ENCODE measurements at regions not wholly inside any gene's neighbourhood (a gene's known extent, or its start where the extent isn't known, plus 50 kb on each side); places are given as distances from the start of the nearest gene placed in this dataset.
"Not testable (repeated sequence)": the region's sequence is repeated elsewhere in the genome, so short reads cannot be mapped to it uniquely, and the experiment has no call there.

DNA sequence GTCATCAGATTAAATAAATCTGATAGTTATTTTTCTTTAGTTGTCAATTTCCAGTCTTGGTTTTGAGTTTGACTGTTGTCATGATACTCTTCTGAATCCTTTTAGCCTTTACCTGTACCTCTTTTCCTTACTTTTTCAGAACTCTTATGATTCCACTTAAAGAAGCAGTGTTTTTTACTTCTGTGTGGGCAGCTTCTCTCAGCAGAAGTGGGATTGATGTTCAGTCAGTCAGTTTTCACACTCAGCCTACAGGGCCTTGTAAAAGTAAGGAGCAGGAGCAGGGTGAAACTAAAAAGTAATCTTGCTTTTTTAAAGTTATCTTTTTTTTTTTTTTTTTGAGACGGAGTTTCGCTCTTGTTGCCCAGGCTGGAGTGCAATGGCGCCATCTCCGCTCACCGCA is 75.1 kb downstream of the HAUS1 start:
- no peak for DNase-seq

DNA sequence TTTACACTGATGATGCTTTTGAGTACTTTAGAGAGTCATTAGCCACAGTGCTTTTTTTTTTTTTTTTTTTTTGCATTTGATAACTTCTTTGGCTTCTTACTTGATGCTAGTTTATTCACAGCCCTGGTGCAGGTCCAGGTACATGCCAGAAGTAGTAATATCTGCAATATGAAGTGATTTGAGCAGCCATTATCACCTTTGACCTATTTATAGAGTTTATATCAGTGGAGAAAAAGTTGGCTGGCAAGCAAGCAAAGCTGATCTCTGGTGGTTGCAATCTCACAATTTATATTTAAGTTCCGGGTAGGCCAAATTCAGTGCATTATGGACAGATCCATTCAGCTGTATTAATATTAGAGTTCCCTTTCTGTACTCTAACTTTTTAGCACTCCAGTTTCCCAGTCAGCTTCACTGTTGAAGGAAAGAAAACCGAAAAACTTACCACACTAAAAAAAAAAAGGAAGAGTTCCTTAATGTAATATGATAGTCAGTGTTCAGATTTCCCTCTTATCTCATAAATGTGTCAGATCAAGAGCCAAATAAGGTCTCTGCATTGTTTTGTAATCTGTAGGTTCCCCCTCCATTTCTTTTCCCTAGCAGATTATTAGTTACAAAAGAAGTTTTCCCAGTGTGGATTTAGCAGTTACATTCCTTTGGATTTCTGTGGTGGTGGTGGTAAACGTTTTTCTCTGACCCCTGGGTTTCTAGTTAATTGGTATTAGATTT is 78.6 kb downstream of the HAUS1 start:
- no peak for DNase-seq

DNA sequence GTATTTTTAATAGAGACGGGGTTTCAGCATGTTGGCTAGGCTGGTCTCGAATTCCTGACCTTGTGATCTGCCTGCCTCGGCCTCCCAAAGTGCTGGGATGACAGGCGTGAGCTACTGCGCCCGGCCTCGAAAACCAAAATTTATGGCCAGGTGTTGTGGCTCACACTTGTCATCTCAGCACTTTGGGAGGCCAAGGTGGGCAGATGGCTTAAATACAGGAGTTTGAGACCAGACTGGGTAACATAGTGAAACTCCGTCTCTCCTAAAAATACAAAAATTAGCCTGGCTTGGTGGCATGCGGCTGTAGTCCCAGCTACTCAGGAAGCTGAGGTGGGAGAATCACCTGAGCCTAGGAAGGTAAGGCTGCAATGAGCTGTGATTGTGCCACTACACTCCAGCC is 80.1 kb downstream of the HAUS1 start:
- not testable (repeated sequence) for DNase-seq

DNA sequence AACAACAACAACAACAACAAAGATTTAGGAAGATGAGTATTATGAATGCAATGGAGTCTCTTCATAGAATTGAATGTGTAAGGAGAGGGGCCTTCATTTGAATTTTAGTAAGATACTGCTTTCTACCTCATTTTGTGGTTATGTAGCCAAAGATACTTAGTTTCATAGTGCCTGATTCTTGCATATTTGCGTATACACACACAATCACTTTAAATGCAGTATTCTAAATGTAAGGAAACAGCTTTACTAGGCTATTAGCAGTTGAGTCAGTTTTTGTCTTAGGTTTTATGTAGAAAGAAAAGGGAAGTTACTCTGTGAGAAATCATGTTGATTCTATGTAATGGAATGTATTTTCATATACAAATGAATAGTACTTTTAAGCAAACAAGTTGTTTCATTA is 80.5 kb downstream of the HAUS1 start:
- DNase-seq, result no peak

DNA sequence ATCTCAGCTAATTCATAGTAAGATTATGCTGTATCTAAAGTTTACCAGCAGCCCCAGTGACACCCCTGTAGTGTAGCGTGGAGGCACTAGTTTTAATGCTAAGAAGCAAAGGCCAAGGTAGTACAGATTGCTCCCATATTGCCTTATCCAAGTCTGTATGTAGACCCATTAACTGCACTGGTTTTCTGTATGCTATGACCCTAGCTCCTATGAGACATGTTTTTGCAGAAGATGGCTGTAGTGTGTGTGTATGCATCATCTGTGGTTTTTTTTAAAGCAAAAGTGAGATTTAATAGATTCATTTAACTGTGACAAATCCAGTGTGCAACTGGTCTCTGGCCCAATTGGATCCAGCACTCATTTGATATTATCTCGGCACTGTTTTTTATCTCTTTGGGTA is 86.5 kb downstream of the HAUS1 start:
- no peak for DNase-seq

DNA sequence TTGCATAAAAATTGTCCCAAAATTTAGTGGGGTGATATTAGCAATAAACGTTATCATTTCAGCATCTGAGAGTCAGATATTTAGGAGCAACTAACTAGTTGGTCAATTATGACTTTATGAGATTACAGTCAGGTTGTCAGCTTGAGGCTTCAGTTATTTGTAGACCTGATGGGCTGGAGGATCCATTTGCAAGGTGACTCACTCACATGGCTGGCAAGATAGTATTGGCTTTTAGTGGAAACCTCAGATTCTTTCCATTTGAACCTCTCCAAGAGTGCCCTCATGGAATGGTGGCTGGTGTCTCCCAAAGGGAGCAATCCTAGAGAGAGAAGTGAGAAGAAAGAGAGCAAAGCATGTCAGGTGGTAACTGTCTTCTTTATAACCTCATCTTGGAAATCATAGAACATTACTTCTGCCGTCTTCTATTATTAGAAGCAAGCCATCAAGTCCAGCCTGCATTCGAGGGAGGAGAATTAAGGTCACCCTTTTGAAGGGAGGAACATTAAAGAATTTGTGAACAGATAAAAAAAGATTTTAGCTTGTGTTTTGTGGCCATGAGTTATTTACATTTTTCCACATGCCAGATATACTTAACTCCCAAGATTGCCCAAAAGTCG is 92.5 kb downstream of the HAUS1 start:
- no peak for DNase-seq

DNA sequence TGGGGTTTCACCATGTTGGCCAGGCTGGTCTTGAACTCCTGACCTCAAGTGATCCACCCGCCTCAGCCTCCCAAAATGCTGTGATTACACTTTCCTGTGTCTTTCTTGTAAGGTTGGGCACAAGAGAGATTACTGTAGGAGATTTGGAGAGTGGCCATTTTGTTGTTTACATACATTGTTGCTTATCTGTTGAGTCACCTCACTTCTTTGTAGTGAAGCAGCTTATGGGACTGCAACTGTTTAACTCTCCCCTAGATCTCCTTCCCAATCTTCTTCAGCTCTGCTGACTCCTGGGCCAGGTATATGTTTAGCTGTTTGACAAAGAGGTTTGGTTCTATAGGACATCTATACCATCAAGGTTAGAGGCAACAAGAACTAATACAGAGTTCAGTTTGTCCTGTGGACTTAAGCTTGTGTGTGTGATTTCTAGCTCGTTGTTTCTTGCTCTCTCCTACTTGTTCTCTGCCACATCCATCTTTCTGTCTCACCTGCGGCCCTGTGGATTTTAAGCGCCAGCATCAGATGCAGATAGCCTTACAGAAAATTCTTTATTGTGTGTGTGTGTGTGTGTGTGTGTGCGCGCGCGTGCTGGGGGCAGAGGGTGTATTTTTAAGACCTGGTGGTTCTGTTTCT is 95.4 kb downstream of the HAUS1 start:
- no peak for DNase-seq

DNA sequence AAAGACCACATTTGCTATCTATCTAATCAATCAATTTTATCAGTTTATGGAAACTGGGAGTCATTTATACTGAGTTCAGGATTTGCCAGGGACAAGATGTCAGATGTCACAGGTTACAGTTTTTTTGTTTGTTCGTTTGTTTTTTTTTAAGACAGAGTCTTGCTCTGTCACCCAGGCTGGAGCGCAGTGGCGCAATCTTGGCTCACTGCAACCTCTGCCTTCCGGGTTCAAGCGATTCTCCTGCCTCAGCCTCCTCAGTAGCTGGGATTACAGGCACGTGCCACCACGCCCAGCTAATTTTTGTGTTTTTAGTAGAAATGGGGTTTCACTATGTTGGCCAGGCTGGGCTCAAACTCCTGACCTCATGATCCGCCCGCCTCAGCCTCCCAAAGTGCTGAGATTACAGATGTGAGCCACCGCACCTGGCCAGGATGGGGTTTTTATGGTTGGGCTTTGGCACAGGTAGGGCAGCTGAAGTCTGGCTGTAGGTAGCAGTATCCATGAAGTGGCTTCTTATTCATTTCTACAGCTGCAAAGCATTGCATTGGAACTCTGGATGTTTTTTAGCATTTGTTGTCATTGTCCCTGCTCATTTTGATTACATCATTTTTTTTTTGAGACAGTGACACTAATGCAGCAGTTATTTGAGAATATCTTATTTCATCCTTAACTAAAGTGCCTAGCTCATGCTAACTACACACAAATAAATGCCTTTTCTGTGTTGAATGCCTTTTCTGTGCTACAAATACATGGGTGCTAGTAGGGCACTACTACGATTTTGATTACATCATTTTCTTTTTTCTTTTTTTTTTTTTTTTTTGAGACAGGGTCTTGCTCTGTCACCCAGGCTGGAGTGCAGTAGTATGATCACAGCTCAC is 96.2 kb downstream of the HAUS1 start:
- not testable (repeated sequence) for DNase-seq

DNA sequence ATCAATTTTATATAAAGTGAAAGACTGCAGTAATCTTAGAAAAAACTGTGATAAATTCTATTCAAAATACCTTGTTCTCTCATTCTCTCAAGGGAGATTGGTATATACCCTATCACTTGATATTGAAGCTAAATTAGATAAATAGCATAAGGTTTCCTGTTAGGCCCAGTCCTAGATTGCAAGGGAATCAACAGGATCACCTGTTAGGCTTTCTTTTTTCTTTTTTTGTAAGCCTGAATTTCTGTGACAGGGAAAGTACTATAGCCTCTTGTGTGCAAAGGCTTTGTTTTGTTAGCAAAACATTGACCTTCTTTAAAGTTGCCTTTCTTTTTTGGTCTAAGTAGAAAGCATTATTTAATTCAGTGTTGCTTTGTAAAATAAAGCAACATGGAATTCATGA is 100.0 kb downstream of the HAUS1 start:
- DNase-seq, result no peak

DNA sequence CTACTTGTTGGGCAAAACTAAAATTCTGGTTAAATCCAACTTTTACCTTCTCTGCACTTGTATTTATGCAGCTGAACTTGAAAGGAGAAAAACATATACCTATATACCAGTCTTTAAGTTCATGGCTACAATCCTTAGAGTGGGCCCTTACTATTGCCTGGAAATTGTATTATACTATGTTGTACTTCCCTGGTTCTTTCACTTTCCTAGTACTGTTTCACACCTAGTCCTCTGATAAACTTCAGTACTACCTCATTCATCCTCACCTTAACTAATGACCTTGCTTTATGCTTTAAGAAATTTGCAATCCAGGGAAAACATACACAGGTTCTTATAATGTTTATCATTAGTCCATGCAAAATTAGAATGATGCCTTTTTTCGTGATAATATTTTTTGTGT is 103.8 kb downstream of the HAUS1 start:
- DNase-seq, result no peak

DNA sequence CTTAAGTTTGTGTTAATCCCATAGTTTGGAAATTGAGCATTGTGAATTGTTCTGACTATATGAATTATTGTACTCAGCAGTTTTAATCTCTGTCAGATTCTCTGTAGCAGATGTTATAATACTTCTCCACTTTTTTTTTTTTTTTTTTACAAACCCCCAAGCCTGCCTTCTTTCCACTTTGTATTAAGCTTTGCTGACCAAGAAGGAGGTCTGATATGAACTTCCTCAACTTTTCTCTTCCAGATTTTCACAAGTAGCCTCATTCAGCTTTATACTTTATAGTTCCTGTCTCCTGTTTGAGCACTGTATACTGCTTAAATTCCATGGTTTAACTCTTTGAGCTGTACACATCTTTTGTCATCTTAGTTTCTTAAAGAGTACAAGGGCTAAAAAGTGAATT is 105.0 kb downstream of the HAUS1 start:
- DNase-seq, result no peak

DNA sequence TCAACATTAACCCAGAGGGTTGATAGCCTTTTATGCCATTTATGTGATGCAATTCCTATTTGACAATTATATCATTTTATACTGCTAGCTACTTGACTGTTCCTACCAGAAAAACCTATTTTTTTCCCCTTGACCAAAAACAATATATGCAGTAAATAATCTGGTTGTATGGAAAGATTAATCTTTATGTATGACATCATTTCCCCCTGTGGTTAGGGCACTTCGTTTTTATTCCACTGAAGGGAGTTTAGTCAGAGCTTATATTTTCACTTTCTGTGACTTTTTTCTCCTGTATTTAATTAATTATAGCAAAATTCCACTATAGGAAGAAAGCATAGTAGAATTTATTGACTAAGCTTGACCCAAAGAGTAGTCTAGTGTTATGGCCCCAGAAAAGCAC is 107.6 kb downstream of the HAUS1 start:
- no peak for DNase-seq

DNA sequence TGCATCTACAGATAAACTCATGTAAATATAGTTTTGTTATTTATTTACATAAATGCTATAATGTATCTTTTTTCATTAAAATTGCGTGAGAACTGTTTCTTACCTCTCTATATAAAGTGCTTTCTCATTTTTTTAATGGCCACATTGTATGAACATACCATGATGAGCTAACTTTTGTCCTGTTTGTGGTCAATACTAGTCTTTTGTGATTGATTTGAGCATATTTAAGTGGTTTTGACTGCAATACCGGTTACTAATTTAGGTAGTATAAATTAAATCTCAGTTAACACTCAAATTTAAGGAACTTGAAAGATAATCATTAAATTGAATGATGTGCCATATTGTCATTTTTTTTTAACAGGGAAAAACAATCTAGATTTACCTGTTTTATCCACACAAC is 108.2 kb downstream of the HAUS1 start:
- DNase-seq, result no peak

DNA sequence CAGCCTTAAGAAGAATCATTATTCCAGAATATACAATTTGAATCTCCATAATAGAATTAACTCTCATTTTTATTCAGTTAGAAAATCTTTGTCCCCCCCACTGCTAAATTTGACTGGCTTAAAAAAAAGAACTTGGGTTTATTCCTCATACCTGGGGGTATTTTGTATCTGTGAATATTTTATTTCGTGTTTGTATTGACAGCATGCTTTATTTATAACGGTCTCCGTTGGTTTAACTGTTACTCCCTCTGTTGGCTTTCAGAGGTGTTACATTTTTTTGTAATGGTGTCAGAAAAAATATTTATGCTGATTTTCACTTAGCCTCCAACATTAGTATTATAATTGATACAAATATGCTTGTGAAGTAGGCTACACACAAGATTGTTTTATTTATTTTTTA is 109.1 kb downstream of the HAUS1 start:
- no peak for DNase-seq

DNA sequence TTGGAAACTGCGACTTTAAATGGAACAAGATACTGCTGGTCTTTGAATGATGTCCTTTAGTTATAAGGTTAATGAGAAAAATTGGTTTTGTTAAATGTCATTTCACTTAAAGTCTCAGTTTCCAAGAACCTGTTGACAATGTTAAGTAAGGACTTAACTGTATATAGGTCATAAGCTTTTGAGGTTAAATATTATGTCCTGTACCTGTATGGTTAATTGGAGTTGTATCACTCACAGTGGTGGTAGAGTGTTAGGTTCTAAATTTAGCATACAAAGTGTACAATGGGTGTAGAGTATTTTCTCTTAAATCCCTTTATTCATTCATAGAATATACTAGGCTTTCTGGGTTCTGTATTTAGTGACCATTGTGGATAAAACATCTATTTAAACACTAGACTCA is 110.2 kb downstream of the HAUS1 start:
- no peak for DNase-seq

DNA sequence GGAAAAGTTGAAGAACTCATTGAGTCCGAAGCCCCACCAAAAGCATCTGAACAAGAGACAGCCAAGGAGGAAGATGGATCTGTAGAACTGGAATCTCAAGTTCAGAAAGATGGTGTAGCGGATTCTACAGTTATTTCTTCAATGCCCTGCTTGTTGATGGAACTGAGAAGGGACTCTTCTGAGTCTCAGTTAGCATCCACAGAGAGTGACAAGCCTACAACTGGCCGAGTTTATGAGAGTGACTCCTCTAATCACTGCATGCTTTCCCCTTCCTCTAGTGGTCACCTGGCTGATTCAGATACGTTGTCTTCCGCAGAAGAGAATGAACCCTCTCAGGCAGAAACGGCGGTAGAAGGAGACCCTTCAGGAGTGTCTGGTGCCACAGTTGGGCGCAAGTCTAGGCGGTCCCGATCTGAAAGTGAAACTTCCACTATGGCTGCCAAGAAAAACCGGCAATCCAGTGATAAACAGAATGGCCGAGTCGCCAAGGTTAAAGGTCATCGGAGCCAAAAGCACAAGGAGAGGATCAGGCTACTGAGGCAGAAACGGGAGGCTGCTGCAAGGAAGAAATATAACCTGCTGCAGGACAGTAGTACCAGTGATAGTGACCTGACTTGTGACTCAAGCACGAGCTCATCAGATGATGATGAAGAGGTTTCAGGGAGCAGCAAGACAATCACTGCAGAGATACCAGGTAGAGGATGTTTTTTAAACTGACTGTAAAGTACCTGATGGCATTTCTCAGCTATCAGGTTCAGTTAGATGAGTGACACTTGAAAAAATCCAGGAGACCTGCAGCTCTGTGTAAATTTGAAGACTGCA is 111.9 kb downstream of the HAUS1 start:
- no peak for DNase-seq

DNA sequence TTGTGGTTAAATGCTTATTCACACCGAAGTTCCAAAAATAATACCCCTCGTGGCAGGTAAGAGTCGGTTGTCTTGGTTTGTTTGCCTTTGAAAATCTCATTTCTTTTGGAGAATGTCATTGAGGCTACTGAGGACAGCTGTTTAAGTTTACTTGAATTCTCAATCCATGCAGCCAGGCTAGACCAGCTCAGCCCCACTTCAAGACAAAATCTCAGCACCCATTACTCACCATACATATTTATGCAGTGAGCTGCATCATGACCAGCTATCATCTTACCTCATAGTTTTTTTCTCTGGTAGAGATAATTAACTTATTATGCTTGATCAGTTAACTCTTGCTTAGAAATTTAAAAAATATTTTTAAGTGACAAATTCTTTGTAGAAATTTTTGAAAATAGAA is 115.9 kb downstream of the HAUS1 start:
- DNase-seq, result no peak

DNA sequence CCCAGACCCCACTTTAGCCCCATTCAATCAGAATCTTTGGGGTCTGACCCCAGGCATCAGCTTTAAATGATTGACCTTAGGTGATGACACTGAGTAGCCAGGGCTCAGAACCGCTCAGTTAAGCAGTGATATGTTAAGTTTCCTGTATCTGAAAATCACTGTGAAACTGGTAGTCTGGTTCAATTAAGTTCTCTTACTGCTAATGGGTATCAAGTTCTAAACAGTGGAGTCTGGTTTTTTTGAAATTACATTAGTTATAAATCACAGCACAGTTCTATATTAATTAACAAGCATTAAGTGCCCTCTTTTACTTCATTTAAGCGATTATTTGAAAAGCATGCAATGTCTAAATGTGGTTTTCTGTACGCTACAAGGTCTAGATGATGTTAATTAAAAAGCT is 117.9 kb downstream of the HAUS1 start:
- DNase-seq, result no peak

DNA sequence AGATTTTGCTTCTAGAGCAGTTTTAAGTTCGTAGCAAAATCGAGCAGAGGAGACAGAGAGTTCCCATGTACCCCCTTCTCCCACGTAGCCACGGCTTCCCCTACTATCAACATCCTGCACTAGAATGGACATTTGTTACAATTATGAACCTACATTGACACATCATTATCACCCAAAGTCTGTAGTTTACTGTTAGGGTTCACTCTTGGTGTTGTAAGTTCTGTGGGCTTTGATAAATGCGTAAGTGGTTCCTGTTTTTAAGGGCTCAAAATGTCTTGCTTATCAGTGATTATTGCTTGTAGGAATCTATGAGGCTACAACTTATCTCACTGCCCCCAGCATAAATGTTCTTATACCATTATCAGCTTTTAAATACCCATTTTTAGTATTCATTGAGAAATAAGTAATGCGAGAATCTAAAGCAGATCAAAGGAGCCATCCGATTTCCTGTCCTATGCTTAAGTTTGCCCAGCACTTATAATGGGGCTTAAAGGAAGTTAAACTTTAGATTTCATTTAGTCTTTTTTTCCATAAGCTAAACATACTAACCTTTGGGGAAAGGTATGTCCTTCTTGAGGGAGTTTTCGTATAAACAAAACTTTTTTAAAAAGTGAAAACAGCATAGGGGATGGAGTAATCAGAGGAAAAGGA is 118.7 kb downstream of the HAUS1 start:
- no peak for DNase-seq

DNA sequence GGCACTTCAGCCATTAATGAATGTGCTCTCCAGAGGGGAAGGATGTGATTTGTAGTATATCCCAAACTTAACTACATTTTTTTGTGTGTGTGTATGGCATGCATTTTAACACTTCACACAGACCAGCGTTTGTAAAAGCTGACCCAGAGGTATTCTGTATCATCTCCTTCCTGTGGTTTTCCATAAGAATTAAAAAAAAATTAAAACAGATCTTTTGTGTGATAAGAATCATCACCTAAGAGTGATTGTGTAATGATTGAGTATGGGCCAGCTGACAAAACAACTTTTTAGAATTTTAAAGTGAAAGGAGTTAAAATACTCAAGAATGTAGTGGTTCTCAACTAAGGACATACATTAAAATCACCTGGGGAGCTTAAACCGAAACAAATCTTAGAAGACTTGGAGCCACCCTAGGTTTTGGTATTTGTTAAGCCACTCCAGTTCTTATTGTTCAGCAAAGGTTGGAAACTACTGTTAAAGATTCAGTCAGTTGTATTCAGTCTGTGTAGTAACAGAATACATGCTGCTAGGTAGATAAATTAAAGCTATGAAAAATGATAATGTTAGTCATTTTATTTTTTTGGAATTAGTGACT is 120.1 kb downstream of the HAUS1 start:
- DNase-seq, result no peak

DNA sequence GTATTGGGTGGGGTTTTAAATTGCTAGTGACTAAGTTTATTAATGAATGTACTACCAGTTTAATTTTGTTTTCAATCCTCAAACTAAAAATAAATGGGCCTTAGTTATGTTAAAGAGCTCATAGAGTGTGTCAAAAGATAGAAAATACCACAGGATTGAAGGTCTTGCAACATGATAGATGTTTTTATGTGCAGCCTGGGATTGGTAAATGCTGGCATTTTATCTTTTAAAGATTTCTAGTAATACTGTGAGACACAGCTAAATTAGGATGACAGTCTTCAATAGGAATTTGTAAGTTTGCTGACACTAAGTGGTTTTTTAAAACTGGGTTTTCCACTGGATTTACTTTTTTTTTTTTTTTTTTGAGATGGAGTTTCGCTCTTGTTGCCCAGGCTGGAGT is 122.3 kb downstream of the HAUS1 start:
- DNase-seq, result no peak

DNA sequence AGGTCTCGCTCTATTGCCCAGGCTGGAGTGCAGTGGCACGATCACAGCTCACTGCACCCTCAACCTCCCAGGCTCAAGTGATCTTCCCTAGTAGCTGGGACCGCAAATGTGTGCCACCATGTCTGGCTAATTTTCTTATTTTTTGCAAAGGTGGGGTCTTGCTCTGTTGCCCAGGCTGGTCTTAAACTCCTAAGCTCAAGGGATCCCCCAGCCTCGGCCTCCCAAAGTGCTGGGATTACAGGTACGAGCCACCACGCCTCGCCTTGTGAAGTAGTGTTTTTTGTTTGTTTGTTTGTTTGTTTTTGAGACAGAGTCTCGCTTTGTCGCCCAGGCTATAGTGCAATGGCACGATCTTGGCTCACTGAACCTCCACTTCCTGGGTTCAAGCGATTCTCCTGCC is 125.5 kb downstream of the HAUS1 start:
- DNase-seq, result not testable (repeated sequence)
